ENCODE measurements at regions not wholly inside any gene's neighbourhood (a gene's known extent, or its start where the extent isn't known, plus 50 kb on each side); places are given as distances from the start of the nearest gene placed in this dataset.

DNA sequence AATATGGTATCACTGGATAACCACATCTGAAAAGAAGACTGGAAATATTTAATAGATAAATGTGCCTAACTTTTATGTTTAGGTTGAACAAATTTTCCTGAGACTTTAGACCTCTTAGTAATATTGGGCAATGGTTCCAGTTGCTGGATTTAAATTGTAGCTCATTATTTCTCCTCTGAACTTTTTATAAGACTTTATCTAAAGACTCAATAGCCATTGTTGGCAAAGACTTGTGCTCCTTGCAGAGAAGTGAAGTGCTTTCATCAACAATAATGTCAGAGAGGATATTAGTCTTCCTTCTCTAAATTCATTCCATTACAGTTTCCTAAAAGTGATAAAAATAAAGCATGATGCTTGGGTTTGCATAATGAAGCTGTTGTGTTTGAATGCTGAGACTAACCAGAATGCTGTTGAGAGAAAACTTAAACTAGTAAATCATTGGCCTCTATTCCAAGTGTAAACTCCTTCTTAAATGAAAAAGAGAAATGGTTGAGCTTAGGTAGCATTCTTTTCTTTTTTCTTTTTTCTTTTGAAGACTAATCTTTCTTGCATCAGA is 200.2 kb downstream of the TMTC3 start:
- Histone ChIP-seq H3K27ac (ENCODE audit: low read length, poor library complexity, severe bottlenecking) (no peak overlapping the region), H3K23ac (ENCODE audit: low read length in 2 of 2) (no peak overlapping the region), H3K4me3 (ENCODE audit: insufficient read depth in 1 of 2, low read depth in 1 of 2, low read length in 2 of 2) (no peak overlapping the region), H3K79me1 (replicated peaks; ENCODE audit: low read length, poor library complexity, severe bottlenecking) (no peaks in the 10 kb centered on the region), H4K91ac (ENCODE audit: low read length) (no peak overlapping the region), H2BK120ac (ENCODE audit: low read depth, low read length) (no peak overlapping the region), H3K36me3 (ENCODE audit: control insufficient read depth in 1 of 2, insufficient read depth in 2 of 2, low read depth in 1 of 2, low read length in 2 of 2) (no peaks in the 10 kb centered on the region), H2BK12ac (ENCODE audit: low read length in 2 of 2) (no peak overlapping the region), H2BK15ac (ENCODE audit: low read depth, poor library complexity, severe bottlenecking) (no peak overlapping the region), H3K4me2 (ENCODE audit: low read length, poor library complexity, severe bottlenecking) (no peak overlapping the region), H3K4ac (ENCODE audit: low read depth in 1 of 2, low read length in 2 of 2) (no peak overlapping the region), H3K9ac (ENCODE audit: low read length) (no peak overlapping the region), H4K8ac (ENCODE audit: low read length) (no peak overlapping the region), H3K18ac (ENCODE audit: low read depth in 1 of 2, low read length in 2 of 2) (no peak overlapping the region), H3K27me3 (ENCODE audit: control insufficient read depth in 1 of 2, insufficient read depth in 1 of 2, low read length in 2 of 2) (no peaks in the 10 kb centered on the region), H3K4me1 (ENCODE audit: control insufficient read depth, insufficient read depth, low read depth, low read length) (no peaks in the 10 kb centered on the region), H3K14ac (ENCODE audit: low read length in 2 of 2) (no peak overlapping the region), H3K9me3 (ENCODE audit: control insufficient read depth, low read length) (peaks cover 7% of the 10 kb centered on the region), H2AFZ (ENCODE audit: low read depth, low read length) (no peak overlapping the region), H2BK5ac (ENCODE audit: low read depth, low read length, poor library complexity, severe bottlenecking) (no peak overlapping the region), H2AK5ac (ENCODE audit: low read length, severe bottlenecking) (no peak overlapping the region)
- no peak for DNase-seq

DNA sequence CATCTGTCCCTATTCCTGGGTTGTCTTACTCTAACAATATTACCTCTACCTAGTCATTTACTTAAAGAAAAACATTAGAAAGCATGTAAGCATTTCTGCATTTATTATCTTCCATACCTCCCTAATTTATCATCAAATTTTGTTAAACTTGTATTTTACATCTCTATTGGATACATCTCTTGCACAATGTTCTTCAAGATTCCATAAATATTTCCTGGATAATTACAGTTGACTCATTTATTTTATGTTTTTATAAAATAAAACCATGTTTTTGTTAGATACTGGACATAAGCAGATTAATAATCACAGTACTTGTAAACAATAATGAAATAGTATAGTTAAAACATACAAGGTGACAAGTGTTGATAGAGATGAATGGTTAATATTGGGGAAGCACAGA is 209.0 kb downstream of the TMTC3 start:
- no peak overlapping the region for H3K18ac ChIP-seq (ENCODE audit: low read depth in 1 of 2, low read length in 2 of 2)
- no peaks in the 10 kb centered on the region for H3K36me3 ChIP-seq (ENCODE audit: control insufficient read depth in 1 of 2, insufficient read depth in 2 of 2, low read depth in 1 of 2, low read length in 2 of 2)
- no peak overlapping the region for H3K4ac ChIP-seq (ENCODE audit: low read depth in 1 of 2, low read length in 2 of 2)
- H3K23ac ChIP-seq (ENCODE audit: low read length in 2 of 2) = no peak overlapping the region
- H3K14ac ChIP-seq (ENCODE audit: low read length in 2 of 2) = no peak overlapping the region
- H3K9me3 ChIP-seq (ENCODE audit: control insufficient read depth, low read length) = peaks cover 4% of the 10 kb centered on the region
- H2BK15ac ChIP-seq (ENCODE audit: low read depth, poor library complexity, severe bottlenecking) = no peak overlapping the region
- H3K27ac ChIP-seq (ENCODE audit: low read length, poor library complexity, severe bottlenecking) = no peak overlapping the region
- no peaks in the 10 kb centered on the region for H3K27me3 ChIP-seq (ENCODE audit: control insufficient read depth in 1 of 2, insufficient read depth in 1 of 2, low read length in 2 of 2)
- no peaks in the 10 kb centered on the region for H3K79me1 ChIP-seq (replicated peaks; ENCODE audit: low read length, poor library complexity, severe bottlenecking)
- no peaks in the 10 kb centered on the region for H3K4me1 ChIP-seq (ENCODE audit: control insufficient read depth, insufficient read depth, low read depth, low read length)
- H2AK5ac ChIP-seq (ENCODE audit: low read length, severe bottlenecking) = no peak overlapping the region
- no peak overlapping the region for H3K4me2 ChIP-seq (ENCODE audit: low read length, poor library complexity, severe bottlenecking)
- no peak overlapping the region for H3K4me3 ChIP-seq (ENCODE audit: insufficient read depth in 1 of 2, low read depth in 1 of 2, low read length in 2 of 2)
- no peak overlapping the region for H3K9ac ChIP-seq (ENCODE audit: low read length)
- H4K8ac ChIP-seq (ENCODE audit: low read length) = no peak overlapping the region
- no peak for DNase-seq
- H4K91ac ChIP-seq (ENCODE audit: low read length) = no peak overlapping the region
- H2AFZ ChIP-seq (ENCODE audit: low read depth, low read length) = no peak overlapping the region
- no peak overlapping the region for H2BK5ac ChIP-seq (ENCODE audit: low read depth, low read length, poor library complexity, severe bottlenecking)
- H2BK120ac ChIP-seq (ENCODE audit: low read depth, low read length) = no peak overlapping the region
- H2BK12ac ChIP-seq (ENCODE audit: low read length in 2 of 2) = no peak overlapping the region

DNA sequence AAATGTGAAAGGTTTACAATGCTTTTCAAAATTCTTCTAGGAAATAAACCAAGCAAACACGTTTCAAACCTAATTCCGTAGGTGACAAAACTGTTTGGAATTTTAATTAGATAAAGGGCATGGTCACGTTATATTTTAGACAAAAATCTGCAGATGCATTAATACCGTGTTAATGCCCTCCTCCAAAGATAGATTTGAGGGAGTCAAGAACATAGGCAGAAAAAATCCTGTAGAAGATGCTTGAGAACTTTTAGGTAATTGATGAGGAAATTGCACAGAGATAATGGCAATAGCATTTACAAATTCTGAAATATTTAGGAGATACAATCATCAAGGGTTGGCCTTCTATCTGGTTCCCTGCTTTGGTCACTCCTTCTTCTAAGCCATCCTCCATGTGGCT is 212.6 kb downstream of the TMTC3 start:
- no peak overlapping the region for H3K27ac ChIP-seq (ENCODE audit: low read length, poor library complexity, severe bottlenecking)
- H3K79me1 ChIP-seq (replicated peaks; ENCODE audit: low read length, poor library complexity, severe bottlenecking) = no peaks in the 10 kb centered on the region
- H2BK5ac ChIP-seq (ENCODE audit: low read depth, low read length, poor library complexity, severe bottlenecking) = no peak overlapping the region
- no peak overlapping the region for H2AK5ac ChIP-seq (ENCODE audit: low read length, severe bottlenecking)
- H3K4me2 ChIP-seq (ENCODE audit: low read length, poor library complexity, severe bottlenecking) = no peak overlapping the region
- no peak overlapping the region for H2BK12ac ChIP-seq (ENCODE audit: low read length in 2 of 2)
- no peak overlapping the region for H3K4ac ChIP-seq (ENCODE audit: low read depth in 1 of 2, low read length in 2 of 2)
- WGBS = 88% methylated on average over 4 of the region's 4 CpGs
- H2BK15ac ChIP-seq (ENCODE audit: low read depth, poor library complexity, severe bottlenecking) = no peak overlapping the region
- no peaks in the 10 kb centered on the region for H3K36me3 ChIP-seq (ENCODE audit: control insufficient read depth in 1 of 2, insufficient read depth in 2 of 2, low read depth in 1 of 2, low read length in 2 of 2)
- H4K8ac ChIP-seq (ENCODE audit: low read length) = no peak overlapping the region
- no peak overlapping the region for H3K4me3 ChIP-seq (ENCODE audit: insufficient read depth in 1 of 2, low read depth in 1 of 2, low read length in 2 of 2)
- no peak overlapping the region for H3K9ac ChIP-seq (ENCODE audit: low read length)
- H3K18ac ChIP-seq (ENCODE audit: low read depth in 1 of 2, low read length in 2 of 2) = no peak overlapping the region
- DNase-seq = no peak
- H4K91ac ChIP-seq (ENCODE audit: low read length) = no peak overlapping the region
- H3K4me1 ChIP-seq (ENCODE audit: control insufficient read depth, insufficient read depth, low read depth, low read length) = no peaks in the 10 kb centered on the region
- no peak overlapping the region for H3K23ac ChIP-seq (ENCODE audit: low read length in 2 of 2)
- H3K27me3 ChIP-seq (ENCODE audit: control insufficient read depth in 1 of 2, insufficient read depth in 1 of 2, low read length in 2 of 2) = no peaks in the 10 kb centered on the region
- H3K9me3 ChIP-seq (ENCODE audit: control insufficient read depth, low read length) = no peaks in the 10 kb centered on the region
- no peak overlapping the region for H2BK120ac ChIP-seq (ENCODE audit: low read depth, low read length)
- H2AFZ ChIP-seq (ENCODE audit: low read depth, low read length) = no peak overlapping the region
- no peak overlapping the region for H3K14ac ChIP-seq (ENCODE audit: low read length in 2 of 2)

DNA sequence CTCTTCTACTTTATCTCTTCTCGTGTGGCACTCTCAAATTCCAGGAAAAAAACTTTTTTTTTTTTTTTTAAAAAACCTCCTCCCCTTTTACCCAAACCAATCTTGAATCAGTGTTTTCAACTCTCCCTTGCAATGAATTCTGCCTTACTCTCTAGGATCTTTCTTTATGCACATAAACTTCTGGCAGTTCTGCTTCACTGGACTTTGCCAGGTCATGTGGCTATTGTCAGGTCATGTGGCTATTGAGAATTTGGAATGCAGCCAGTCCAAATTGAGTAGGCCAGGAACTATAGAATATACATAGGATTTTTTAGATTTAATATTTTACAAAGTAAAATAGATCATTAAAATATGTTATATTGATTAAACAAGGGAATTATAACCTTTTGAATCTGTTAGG is 218.2 kb downstream of the TMTC3 start:
- DNase-seq = no peak
- no peak overlapping the region for H3K27ac ChIP-seq (ENCODE audit: low read length, poor library complexity, severe bottlenecking)
- H4K91ac ChIP-seq (ENCODE audit: low read length) = no peak overlapping the region
- H2BK5ac ChIP-seq (ENCODE audit: low read depth, low read length, poor library complexity, severe bottlenecking) = no peak overlapping the region
- no peak overlapping the region for H3K23ac ChIP-seq (ENCODE audit: low read length in 2 of 2)
- WGBS = 84% methylated on average over 1 of the region's 1 CpG
- H3K9me3 ChIP-seq (ENCODE audit: control insufficient read depth, low read length) = no peaks in the 10 kb centered on the region
- no peak overlapping the region for H2AFZ ChIP-seq (ENCODE audit: low read depth, low read length)
- H3K36me3 ChIP-seq (ENCODE audit: control insufficient read depth in 1 of 2, insufficient read depth in 2 of 2, low read depth in 1 of 2, low read length in 2 of 2) = no peaks in the 10 kb centered on the region
- no peak overlapping the region for H3K14ac ChIP-seq (ENCODE audit: low read length in 2 of 2)
- H4K8ac ChIP-seq (ENCODE audit: low read length) = no peak overlapping the region
- no peak overlapping the region for H2BK15ac ChIP-seq (ENCODE audit: low read depth, poor library complexity, severe bottlenecking)
- no peak overlapping the region for H3K4ac ChIP-seq (ENCODE audit: low read depth in 1 of 2, low read length in 2 of 2)
- no peak overlapping the region for H3K18ac ChIP-seq (ENCODE audit: low read depth in 1 of 2, low read length in 2 of 2)
- no peak overlapping the region for H3K4me2 ChIP-seq (ENCODE audit: low read length, poor library complexity, severe bottlenecking)
- no peaks in the 10 kb centered on the region for H3K4me1 ChIP-seq (ENCODE audit: control insufficient read depth, insufficient read depth, low read depth, low read length)
- H2BK12ac ChIP-seq (ENCODE audit: low read length in 2 of 2) = no peak overlapping the region
- H2AK5ac ChIP-seq (ENCODE audit: low read length, severe bottlenecking) = no peak overlapping the region
- H3K27me3 ChIP-seq (ENCODE audit: control insufficient read depth in 1 of 2, insufficient read depth in 1 of 2, low read length in 2 of 2) = no peaks in the 10 kb centered on the region
- H3K4me3 ChIP-seq (ENCODE audit: insufficient read depth in 1 of 2, low read depth in 1 of 2, low read length in 2 of 2) = no peak overlapping the region
- H2BK120ac ChIP-seq (ENCODE audit: low read depth, low read length) = no peak overlapping the region
- H3K79me1 ChIP-seq (replicated peaks; ENCODE audit: low read length, poor library complexity, severe bottlenecking) = no peaks in the 10 kb centered on the region
- no peak overlapping the region for H3K9ac ChIP-seq (ENCODE audit: low read length)

Data from mesenchymal stem cell (in vitro differentiated cells and primary cell).